CD4-positive, alpha-beta T cell treated with Interleukin-4 for 1 hour (primary cell): ENCODE measurements at regions not wholly inside any gene's neighbourhood (a gene's known extent, or its start where the extent isn't known, plus 50 kb on each side); places are given as distances from the start of the nearest gene placed in this dataset.
A peak's percentile ranks its signal among the peaks of the same experiment; 100 is the strongest.

Experiments
- DNase-seq, 2 donors: peaks; one replicate each; pipeline ENCODE4 v3.0.0-alpha.2; 2020 to 2022

DNA sequence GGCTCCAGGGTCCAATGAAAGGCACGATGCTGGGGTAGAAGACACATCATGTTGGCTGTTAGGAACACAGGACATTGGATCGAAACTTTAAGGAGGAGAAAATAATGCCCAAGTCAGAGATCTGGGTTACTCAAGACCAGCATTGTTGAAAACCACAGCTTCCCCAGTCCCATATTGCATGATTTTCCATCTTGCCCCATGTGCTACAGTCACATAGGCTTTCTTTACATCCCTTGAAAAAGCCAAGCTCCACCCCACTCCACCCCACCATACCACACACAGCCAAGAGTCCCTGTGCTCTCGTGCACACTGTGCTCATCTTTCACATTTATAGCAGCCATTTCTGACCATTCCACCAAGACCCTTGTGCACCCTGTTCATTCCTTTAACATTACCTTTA, 636.2 kb downstream of the DIAPH3 start:
- DNase-seq, result no peak

DNA sequence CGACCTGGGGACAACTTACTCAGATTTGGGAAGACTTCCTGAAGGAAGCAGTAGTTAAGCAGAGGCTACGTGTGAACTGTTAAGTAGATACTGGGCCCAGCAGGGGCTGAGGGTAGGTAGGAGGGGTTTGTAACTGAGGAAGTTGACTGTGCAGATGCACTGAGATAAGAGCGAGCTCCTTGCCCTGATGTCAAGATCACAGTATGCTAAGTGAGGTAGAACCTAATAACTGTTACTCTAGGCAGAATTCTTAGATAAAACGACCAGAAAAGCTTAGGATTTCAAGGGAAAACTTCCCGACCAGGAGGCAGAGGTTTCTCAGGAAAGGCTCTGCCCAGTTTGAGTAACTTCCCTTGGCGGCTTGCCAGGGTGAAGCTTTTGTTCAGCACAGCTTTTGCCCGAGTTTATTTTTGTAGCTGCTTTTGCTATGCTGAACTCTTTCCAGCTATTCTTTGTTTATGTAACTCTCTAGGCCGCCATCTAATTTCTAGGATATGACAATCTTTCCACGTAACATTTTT, 632.1 kb downstream of the DIAPH3 start:
- DNase-seq, result peak in 1 of 2 donors; percentile 3

DNA sequence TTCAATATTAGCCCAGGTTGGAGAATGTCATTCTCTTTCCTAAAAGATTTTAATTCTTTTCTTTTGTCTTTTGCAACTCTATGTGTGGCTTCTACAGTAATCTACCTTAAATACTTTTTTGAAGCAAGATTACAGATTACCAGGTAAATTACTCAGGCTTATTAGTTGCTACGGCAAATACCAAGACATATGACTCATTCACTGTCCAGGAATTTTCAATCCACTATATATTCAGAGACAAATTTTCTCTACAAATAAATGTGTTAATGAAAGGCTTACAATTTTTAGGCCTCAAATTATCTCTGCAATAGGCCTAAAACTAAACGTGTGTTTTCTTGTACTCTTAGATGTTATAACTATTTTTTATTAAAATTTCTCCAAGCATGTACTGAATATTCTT, 631.3 kb downstream of the DIAPH3 start:
- no peak for DNase-seq

DNA sequence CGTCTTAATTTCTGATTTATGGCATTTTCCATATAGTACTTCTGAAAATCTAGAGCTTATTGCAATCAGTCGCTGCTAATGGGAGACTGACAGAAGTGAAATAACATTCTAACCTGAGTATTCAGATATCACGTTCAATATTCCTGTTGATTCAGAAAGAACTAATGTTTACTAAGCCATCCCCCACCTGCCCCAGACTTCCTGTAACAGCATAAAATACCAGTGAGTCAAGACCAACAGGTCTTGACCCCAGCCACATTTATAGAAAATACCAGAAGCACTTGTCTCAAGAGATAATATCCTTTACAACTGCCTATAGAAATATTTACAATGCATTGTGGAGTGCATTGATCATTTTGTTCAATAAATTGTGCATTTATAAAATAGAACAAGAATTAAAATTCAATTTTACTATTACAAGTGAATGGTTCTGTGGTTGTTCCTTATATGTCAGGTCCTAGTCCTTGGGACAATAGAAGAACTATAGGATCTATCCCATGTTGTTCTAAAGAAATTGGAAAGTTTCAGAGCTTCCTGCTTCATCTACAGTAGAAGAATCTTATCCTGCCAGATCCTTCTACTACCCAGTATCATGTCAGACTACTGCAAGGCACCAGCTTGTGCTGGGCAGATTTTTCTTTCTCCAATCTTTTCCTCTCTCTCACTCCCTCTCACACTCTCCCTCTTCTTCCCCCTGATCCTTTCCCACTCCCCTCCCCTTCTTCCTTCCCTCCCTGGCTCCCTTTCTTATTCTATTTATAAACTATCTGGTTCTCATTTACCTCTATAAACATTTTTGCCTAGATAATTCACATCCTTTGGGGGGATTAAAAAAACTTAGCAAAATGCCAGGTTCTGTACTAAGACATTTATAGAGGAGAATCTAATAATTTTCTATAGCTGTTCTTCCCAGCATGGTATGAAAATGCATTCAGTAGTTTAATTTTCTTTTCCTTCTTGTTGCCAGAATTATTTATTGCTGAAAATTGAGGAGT, 629.9 kb downstream of the DIAPH3 start:
- DNase-seq, result no peak

DNA sequence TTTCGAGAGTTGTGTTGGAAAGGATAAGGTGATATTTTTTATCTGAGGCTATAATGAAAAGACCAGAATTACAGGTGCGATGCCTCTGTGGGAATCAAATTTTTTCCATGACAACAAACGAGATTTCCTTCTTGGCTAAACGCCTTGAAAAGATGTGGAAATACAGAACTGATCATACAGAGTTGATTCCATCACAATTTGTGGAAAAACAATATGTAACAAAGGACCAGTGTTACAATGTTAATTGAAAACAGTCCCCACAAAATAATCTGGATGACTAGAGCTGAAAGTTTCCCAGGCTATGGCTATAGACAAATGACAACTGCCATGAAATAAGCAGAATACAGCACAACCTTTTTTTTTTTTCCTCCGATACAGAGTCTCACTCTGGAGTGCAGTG, 628.9 kb downstream of the DIAPH3 start:
- DNase-seq, result no peak

DNA sequence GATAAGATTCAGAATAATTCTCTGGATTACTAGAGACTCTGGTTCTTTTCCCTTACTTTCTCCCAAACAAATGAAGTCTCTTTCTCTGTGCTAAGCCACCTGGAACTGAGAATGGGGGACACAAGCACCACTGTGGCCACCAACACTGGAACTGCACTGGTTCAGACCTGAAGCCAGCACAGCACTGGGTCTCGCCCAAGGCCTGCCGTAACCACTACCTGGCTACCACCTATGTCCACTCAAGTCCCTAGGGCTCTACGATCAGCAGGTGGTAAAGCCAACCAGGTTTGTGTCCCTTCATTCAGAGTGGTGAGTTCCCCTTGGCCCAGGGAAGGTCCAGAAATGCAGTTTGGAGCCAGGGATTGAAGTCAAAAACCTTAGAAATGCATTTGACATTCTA, 626.2 kb downstream of the DIAPH3 start:
- no peak for DNase-seq

DNA sequence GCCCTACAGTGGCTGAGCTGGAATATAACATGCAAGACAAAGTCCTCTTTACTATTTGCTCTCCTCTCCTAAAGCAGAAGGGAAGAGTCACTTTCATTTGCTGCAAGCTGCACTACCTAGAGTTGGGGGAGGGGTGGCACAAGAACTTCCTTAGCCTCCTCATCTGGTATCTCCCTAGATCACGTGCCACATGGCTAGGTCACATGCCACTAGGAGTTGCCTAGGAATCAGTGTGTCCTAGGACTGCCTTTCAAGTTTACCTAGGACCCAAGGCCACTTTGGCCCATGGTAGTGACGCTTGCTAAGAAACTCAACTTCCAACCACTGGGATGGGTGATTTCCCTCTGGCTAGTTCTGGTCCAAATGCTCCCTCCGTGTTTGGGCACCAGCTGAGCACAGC, 625.2 kb downstream of the DIAPH3 start:
- no peak for DNase-seq

DNA sequence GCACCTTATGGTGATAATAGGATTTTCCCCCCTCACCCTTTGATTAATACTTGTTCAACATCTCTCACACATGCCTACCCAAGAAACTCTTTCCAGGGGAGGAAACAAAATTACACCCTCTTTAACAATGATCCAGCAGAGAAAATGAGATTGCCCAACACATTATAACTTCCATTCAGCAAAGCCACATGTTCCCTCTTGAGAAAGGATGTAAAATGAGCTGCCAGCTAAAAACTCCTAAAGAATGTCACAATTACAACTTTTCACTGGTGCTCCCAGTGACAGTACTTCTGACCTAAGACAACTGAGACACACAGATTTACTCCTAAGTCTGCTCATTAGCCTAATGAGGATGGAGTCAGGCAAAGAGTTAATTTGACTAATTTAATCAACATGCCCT, 621.4 kb downstream of the DIAPH3 start:
- no peak for DNase-seq

DNA sequence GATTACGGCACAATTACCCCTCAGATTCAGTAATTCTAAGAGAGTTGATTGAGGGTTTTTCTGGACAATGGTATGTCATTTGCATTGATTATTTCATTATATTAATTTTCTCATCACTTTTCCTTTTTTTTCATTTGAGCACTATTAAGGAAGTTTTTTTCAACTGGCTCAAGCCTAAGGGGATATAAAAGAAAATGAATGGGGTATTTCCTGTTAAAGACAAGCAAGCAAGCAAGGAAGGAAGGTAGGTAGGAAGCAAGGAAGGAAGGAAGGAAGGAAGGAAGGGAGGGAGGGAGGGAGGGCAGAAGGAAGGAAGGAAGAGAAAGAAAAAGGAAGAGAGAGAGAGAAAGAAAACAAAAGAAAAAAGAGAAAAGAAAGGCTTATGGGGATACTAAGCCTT, 620.3 kb downstream of the DIAPH3 start:
- no peak for DNase-seq

DNA sequence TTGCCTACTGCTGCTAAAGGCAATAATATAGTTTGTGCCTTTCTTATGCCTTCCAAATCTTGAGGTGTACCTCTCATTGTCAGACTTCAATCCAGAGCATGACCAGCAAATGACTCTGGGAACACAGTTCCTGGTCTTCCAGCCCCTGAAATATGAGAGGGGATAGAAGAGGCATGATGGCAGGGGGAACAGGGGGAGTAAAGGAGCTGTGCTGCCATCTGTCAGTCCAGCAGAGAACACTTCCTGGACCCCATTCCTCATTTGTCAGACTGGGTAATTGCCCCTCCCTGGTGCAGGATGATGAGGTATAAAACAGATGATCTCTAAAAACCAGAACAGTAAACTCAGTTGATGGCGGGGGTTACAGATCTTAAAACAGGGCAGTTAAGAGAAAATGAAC, 618.7 kb downstream of the DIAPH3 start:
- DNase-seq, result no peak

DNA sequence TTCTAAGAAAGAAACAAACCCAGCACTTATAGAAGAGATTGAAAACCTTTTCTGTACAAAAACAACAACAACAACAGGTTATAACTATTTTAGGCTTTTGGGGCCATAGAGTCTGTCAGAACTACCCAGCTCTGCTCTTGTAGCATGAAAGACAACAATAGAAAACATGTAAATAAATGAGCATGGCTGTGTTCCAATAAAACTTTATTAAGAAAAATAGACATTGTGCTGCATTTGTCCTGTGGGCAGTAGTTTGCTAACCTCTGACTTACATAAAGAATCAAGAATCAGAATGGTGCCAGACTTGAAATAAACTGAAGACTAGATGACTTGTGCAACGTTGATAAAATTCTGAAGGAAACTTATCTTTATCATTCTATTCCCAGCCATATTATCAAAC, 617.5 kb downstream of the DIAPH3 start:
- DNase-seq, result no peak

DNA sequence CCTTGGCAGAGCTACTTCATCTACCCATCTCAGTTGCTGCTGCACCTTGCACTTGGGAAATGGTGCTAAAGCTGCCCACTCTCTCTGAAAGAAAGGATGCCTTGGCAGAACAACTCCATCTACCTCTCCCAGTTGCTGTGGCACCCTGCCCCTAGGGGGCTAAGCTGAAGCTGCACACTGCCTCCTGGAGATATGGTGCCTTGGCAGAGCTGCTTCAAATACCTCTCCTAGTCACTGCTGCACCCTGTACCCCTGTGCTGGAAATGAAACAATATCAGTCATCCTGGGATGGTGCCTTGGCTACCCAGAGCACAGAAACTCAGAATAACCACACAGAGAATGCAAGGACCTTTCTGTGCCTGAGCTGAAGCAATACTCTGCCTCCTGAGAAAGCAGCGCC, 615.8 kb downstream of the DIAPH3 start:
- no peak for DNase-seq

DNA sequence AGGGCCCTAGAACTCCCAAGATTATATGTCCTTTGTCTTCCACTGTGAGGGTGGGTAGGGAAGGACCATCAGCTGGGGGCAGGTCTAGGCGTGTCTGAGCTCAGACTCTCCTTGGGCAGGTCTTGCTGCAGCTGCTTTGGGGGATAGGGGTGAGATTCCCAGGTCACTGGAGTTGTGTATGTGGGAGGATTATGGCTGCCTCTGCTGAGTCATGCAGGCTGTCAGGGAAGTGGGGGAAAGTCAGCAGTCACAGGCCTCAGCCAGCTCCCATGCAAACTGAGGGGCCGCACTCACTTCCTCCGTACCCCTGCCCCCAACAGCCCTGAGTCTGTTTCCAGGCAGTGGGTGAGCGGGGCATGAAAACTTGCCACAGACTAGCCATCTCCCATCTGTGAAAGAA, 600.8 kb downstream of the DIAPH3 start:
- no peak for DNase-seq

DNA sequence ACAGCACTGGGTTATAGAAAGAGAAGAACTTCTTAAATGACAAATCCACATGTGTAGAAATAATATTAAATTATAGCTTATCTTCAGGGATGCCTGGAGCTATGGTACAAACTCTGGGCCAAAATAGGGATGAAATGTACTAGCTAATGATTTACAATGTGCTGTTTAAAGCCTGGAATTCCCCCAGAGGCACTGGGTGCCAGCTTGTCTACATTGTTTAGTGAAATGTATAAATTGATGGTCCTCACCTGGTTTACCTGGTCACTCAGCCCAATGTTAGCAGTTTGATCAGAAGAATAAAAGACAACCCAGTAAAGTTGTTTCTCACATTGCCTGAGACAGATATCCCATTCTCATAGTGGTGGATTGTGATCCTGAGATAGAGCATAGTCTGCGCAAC, 597.2 kb downstream of the DIAPH3 start:
- DNase-seq, result no peak

DNA sequence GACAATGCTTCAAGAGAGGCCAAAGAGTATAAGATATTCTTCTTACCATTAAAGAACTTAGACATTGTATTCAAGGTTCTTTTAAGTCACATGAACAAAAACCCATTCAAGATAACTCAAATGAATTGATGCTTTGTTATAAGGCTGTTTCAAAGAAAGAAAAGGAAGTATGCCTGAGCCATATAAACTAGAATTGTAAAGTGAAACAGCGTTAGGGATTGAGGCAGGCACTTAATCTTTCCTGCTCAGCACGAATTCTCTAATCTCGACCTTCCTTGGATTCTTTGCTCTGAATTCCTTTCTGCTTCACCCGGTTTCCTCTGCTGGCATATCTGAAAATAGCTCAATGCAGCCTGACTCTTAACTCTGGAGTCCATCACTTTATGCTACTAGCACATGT, 595.4 kb downstream of the DIAPH3 start:
- DNase-seq, result no peak

DNA sequence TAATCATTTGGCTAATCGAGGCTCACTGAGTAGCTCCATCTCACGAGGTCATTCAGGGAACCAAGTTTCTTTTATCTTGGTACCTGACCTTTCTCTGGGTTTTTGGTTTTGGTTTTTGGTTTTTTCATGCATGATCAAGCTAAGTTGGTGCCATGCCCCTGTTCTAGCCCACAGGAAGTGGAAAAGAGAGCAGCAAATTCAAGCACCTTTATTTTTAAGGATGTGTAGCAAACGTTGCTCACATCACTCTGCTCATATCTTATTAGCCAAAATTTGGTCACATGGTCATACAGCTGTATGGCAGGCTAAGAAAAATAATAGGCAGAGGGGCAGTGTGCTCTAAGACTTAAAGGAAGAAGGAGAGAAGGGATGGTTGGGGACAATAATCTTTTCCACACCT, 593.5 kb downstream of the DIAPH3 start:
- DNase-seq, result no peak

DNA sequence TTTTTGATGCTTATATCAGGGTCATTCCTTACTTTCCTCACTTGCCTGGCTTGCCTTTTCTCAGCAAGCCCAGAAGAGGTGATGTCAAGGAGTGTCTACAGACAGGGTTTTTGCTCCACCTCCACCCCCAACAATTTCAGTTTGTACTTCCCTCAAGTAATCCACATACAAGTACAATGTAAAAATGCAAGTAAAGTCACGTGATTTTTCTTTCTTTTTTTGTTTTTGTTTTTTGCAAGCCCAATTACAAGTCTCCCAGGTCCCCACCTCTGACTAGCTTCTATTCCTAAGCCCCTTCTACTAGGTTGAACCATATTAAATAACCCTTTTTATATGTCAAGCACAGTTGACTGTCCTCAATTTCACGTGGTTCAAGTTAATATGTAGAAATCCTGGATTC, 579.6 kb downstream of the DIAPH3 start:
- DNase-seq, result no peak

DNA sequence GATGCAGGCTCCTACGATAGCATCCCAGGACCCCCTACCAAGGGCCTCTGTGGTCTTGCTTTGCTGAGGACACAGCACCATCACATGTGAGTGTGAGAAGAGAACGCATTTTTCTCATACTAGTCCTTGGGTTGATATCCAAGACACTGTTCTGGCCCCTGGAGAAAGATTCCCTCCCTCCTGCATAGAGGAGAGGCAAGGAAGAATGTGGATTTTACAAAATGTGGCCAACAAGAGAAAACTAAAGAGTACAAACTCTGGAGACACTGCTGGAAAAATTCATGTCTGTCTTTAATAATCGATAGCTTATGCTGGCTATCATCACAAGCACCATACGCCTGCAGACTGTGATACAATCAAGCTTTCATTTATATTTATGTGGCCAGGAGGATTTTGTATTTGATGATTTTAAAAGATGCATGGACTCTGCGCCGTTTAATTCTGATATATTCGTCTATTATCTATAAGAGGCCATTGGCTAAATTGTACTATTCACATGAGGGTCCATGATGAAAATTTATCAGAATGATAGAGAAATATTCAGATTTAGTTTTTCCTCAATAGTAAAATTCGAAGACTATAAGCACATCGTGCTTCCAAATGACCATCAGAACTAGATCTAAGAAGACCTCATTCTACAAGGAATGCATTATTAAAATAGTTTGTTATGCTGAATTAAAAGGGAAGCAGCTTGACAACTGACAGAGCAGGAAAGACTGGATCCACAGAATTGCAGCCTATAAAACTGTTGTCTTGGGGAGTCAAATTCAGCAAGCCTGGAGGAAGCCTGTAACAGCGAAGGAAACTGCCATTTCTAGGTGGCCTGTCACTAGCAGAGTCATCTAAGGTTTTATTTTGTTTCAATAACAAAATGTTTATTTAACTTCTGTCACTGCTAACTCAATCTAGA, 578.7 kb downstream of the DIAPH3 start:
- no peak for DNase-seq

DNA sequence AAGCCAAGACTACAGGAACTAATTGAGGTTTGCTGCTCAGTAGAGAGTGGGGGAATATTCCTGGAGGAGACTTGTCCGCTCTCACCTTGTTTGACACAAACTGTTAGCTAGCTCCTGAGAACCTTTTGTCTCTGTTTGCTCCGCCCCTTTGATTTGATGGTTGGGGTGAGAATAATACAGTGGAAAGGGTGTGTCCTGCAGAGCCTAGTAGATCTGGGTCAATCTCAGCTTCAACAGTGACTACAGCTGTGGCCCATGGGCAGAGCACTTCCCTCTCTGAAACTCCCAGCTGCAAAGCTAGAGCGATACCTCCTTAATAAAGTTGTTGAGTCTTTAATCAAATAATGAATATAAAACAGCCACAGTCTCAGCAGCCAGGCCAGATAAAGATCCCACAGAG, 576.7 kb downstream of the DIAPH3 start:
- DNase-seq, result no peak

DNA sequence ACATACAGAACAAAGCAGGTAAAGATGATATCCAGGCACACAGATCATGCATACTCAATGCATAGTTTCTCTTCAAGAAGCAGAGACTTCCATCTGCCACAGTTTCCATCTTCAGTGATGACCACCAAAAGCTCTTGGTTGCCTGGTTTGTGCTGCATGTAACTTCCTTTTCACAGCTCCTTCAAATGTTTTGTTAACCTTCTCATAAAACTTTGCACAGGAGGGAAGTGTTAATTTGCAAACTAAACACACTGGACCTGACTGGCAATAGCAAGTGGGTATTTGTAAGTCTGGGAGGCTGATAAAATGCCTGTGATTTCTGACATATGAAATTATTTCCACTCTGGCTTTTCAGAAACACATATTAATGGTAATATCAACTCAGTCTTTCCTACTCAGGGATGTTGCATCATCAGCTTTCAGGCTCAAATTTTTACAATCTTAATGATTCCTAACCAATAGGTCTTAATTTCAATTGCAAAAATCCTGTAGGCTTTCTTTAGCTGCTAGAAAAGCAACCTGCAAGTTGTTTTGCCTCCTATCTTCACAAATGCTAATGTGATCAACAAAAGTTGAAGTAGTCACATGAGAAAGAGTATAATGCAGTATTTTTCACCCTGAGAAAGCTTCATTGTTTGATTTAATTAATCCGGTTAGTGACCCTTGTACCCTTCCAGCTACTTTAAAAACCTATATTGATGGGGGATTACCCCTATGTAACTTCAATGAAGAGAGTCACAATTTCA, 575.6 kb downstream of the DIAPH3 start:
- no peak for DNase-seq

DNA sequence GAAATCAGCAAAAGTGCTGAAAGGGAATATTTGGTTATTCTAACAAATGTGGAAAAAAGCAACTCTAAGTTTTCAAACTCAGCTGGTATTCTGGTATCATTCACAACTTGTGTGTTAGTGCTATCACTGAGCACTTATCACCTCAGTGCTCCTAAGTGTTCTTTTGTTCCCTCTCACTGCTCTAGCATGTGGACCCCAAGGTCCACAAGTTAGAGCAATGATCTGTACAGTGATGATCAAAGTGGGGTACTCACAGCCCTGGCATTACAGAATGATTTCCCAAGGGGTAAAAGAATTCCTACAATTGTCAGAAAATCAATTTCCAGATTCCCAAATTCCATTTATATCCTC, 575.0 kb downstream of the DIAPH3 start:
- no peak for DNase-seq

DNA sequence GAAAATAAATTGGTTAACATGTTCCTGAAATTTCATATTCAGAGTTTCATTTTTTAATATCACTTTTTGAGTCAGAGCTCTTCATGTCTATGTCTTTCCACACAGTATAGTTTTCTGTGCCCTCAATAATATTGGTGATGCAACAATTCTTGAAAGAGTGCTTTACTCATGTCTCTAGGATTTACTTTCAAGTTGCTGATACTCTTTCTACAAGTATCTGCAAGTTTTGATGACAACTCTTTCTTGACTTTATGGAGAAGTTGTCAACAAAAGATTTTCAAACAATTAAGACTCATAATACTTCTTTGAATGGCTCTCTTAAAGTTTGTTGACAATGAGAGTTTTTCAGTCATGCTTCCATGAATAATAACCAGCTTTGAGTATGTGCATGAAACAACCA, 561.7 kb downstream of the DIAPH3 start:
- no peak for DNase-seq

DNA sequence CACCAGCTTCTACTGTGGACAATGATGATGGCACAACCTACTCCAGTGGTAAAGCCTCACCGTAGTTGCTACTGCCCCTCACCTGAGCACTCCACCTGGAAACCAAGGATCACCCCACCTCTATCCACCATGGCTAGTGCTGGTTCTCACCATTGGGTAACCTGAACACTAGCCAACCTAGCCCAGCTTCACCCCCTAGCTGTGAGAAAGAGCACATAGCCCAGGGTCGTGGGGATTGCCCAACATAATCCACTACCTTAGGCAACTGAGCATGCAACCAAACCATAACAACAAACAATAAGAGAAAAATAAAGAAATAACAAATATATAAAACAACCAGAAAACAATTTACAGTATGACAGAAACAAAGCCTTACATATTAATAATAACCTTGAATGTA, 560.1 kb downstream of the DIAPH3 start:
- DNase-seq, result no peak
